H1 (cell line): ENCODE measurements at regions not wholly inside any gene's neighbourhood (a gene's known extent, or its start where the extent isn't known, plus 50 kb on each side); places are given as distances from the start of the nearest gene placed in this dataset.

Experiments
- ASH2L ChIP-seq: fragments of 200-600, 300-600 bp; sonication (generic); IDR thresholded peaks from one replicate; pipeline ENCODE4 v1.7.1; 2017; ENCODE audit warnings: low read length
- BRCA1 ChIP-seq: IDR thresholded peaks from 2 replicates; pipeline ENCODE4 v1.6.1; 2012; ENCODE audit warnings: low read depth, low read length, improper control_type of control experiment
- CBX5 ChIP-seq: fragments of 300-800, 300-1000 bp; sonication (generic); IDR thresholded peaks from 2 replicates; pipeline ENCODE4 v1.7.1; 2016; ENCODE audit warnings: antibody characterized with exemption, low read length, low read depth
- CEBPB ChIP-seq: IDR thresholded peaks from 2 replicates; pipeline ENCODE4 v1.6.1; 2012; ENCODE audit warnings: low read depth, low read length
- CTCF ChIP-seq, 3 experiments: IDR thresholded peaks; 1 replicate in 2 of 3; 2 replicates in 1 of 3; pipeline versions ENCODE4 v1.5.1 to v1.6.1; 2011; ENCODE audit warnings: low read length in 3 of 3, mild to moderate bottlenecking in 3 of 3, inconsistent platforms in 2 of 3, low read depth in 1 of 3, moderate library complexity in 1 of 3; ENCODE audit not compliant: insufficient read depth in 1 of 3; ENCODE audit errors: control extremely low read depth in 1 of 3
- EP300 ChIP-seq, 2 experiments: IDR thresholded peaks; 1 replicate in 1 of 2; 2 replicates in 1 of 2; pipeline ENCODE4 v1.6.1; 2011 to 2012; ENCODE audit warnings: low read depth in 2 of 2, low read length in 2 of 2, mild to moderate bottlenecking in 2 of 2, borderline replicate concordance in 1 of 2, inconsistent platforms in 1 of 2, moderate library complexity in 1 of 2
- EZH2 ChIP-seq: fragments of 200-600 bp; sonication (generic); IDR thresholded peaks from 2 replicates; pipeline ENCODE4 v1.7.1; 2012; ENCODE audit warnings: low read depth, mild to moderate bottlenecking, moderate library complexity, low read length, inconsistent platforms; ENCODE audit not compliant: severe bottlenecking
- NRF1 ChIP-seq: IDR thresholded peaks from 2 replicates; pipeline ENCODE4 v1.6.1; 2011; ENCODE audit warnings: mild to moderate bottlenecking, low read depth, low read length, improper control_type of control experiment
- POLR2A ChIP-seq, 2 experiments: IDR thresholded peaks; 1 replicate in 1 of 2; 2 replicates in 1 of 2; pipeline ENCODE4 v1.6.1; 2011; ENCODE audit warnings: low read depth in 2 of 2, low read length in 2 of 2, mild to moderate bottlenecking in 2 of 2; ENCODE audit errors: control extremely low read depth in 1 of 2
- POLR2AphosphoS5 ChIP-seq: IDR thresholded peaks from 2 replicates; pipeline ENCODE4 v1.6.1; 2011; ENCODE audit warnings: low read depth, low read length
- RAD21 ChIP-seq, 2 experiments: IDR thresholded peaks in 1 of 2; conservative IDR thresholded peaks in 1 of 2; 2 replicates each; pipeline ENCODE4 v1.6.1; 2011; ENCODE audit warnings: low read depth in 2 of 2, low read length in 2 of 2, improper control_type of control experiment in 1 of 2, inconsistent platforms in 1 of 2, mild to moderate bottlenecking in 1 of 2, moderate library complexity in 1 of 2
- RNF2 ChIP-seq: fragments of 200-900, 300-1000 bp; sonication (generic); IDR thresholded peaks from 2 replicates; pipeline ENCODE4 v1.7.1; 2016; ENCODE audit warnings: borderline replicate concordance, low read depth, mild to moderate bottlenecking, antibody characterized with exemption, low read length; ENCODE audit not compliant: poor library complexity, severe bottlenecking; ENCODE audit errors: missing control alignments
- TCF12 ChIP-seq: IDR thresholded peaks from 2 replicates; pipeline ENCODE4 v1.6.1; 2011; ENCODE audit warnings: low read depth, mild to moderate bottlenecking, low read length

- no peak for TF ChIP-seq CTCF (IDR thresholded peaks at IDR 0.05; ENCODE audit: control extremely low read depth in 1 of 3, insufficient read depth in 1 of 3, low read depth in 1 of 3, low read length in 3 of 3)
- TF ChIP-seq TCF12 = no peak
- no peak for TF ChIP-seq CBX5
- TF ChIP-seq RAD21 (IDR thresholded peaks at IDR 0.05 in 1 of 2, conservative IDR thresholded peaks at IDR 0.05 in 1 of 2; ENCODE audit: low read depth in 2 of 2, low read length in 2 of 2) = no peak
- TF ChIP-seq EZH2 = no peak
- no peak for TF ChIP-seq RNF2
- TF ChIP-seq EP300 (IDR thresholded peaks at IDR 0.05; ENCODE audit: borderline replicate concordance in 1 of 2, low read depth in 2 of 2, low read length in 2 of 2) = no peak
- TF ChIP-seq POLR2A (IDR thresholded peaks at IDR 0.05; ENCODE audit: control extremely low read depth in 1 of 2, low read depth in 2 of 2, low read length in 2 of 2) = no peak
- TF ChIP-seq ASH2L = no peak
- TF ChIP-seq BRCA1 = no peak
- TF ChIP-seq POLR2AphosphoS5 = no peak
- TF ChIP-seq NRF1 = no peak
- TF ChIP-seq CEBPB = no peak
These were observed 339.2 kb downstream of the EN1 start for GRCh38 chr2:118508282-118508681.
